Natural killer cell treated with Interleukin-12 subunit alpha and Interleukin-12 subunit beta and Interleukin-15 and Interleukin-18, amount 100 ng/mL, for 72 hours (primary cell): ENCODE measurements at regions not wholly inside any gene's neighbourhood (a gene's known extent, or its start where the extent isn't known, plus 50 kb on each side); places are given as distances from the start of the nearest gene placed in this dataset.
"Not testable (repeated sequence)": the region's sequence is repeated elsewhere in the genome, so short reads cannot be mapped to it uniquely, and the experiment has no call there.

Experiments used
- ATAC-seq, 2 donors: fragments of 150-1000 bp; cut with Tn5 transposase in 1 of 2; sonication (Bioruptor Pico), chemical (Tn5 transposase) in 1 of 2; 2 replicates each; pipeline ENCODE4 v1.10.0; 2021
- DNase-seq: peaks from one replicate; pipeline ENCODE4 v3.0.0; 2022; ENCODE audit warnings: low spot score
- H3K27ac Mint-ChIP-seq, 2 donors: 1 replicate in 1 of 2; 2 replicates in 1 of 2; pipeline ENCODE4 v1.8.0; 2022; ENCODE audit warnings: mixed read lengths in 2 of 2, mild to moderate bottlenecking in 1 of 2, moderate library complexity in 1 of 2
- H3K27me3 Mint-ChIP-seq, 2 donors: 1 replicate in 1 of 2; 2 replicates in 1 of 2; pipeline ENCODE4 v1.8.0; 2022; ENCODE audit warnings: mixed read lengths in 2 of 2
- H3K36me3 Mint-ChIP-seq: one replicate; pipeline ENCODE4 v1.8.0; 2022; ENCODE audit warnings: mixed read lengths
- H3K4me1 Mint-ChIP-seq, 2 donors: 1 replicate in 1 of 2; 2 replicates in 1 of 2; pipeline ENCODE4 v1.8.0; 2022; ENCODE audit warnings: low read depth in 2 of 2, mixed read lengths in 2 of 2, mild to moderate bottlenecking in 1 of 2
- H3K4me3 Mint-ChIP-seq: one replicate; pipeline ENCODE4 v1.8.0; 2022; ENCODE audit warnings: mixed read lengths
- H3K9me3 Mint-ChIP-seq: 2 replicates; pipeline ENCODE4 v1.8.0; 2022; ENCODE audit warnings: mixed read lengths

- Mint-ChIP-seq H3K9me3 (no peaks in the 10 kb centered on the region), H3K4me1 (no peaks in the 10 kb centered on the region), H3K27me3 (peaks cover 11 to 18% of the 10 kb centered on the region in 2 donors), H3K36me3 (no peaks in the 10 kb centered on the region), H3K4me3 (no peak overlapping the region), H3K27ac (no peak overlapping the region)
- DNase-seq (no peak), ATAC-seq (no peak)
These were observed 189.2 kb upstream of the NR4A3 start for GRCh38 chr9:99632349-99633038.

GRCh38 chr9:99633265-99633664 lies 188.4 kb upstream of the NR4A3 start:
- no peak overlapping the region for H3K27ac Mint-ChIP-seq
- no peaks in the 10 kb centered on the region for H3K36me3 Mint-ChIP-seq
- no peak for DNase-seq
- peaks cover 7 to 15% of the 10 kb centered on the region in 2 donors for H3K27me3 Mint-ChIP-seq
- H3K9me3 Mint-ChIP-seq, result no peaks in the 10 kb centered on the region
- H3K4me3 Mint-ChIP-seq, result no peak overlapping the region
- no peaks in the 10 kb centered on the region for H3K4me1 Mint-ChIP-seq
- ATAC-seq, result no peak

- Mint-ChIP-seq H3K36me3 (no peaks in the 10 kb centered on the region), H3K27me3 (peaks cover 9 to 10% of the 10 kb centered on the region in 2 donors), H3K4me1 (no peaks in the 10 kb centered on the region), H3K27ac (no peak overlapping the region), H3K9me3 (no peaks in the 10 kb centered on the region), H3K4me3 (no peak overlapping the region)
- ATAC-seq (no peak), DNase-seq (no peak)
These were observed 187.5 kb upstream of the NR4A3 start for GRCh38 chr9:99634186-99634585.

GRCh38 chr9:99635032-99635431 lies 186.7 kb upstream of the NR4A3 start:
- Mint-ChIP-seq H3K36me3 (no peaks in the 10 kb centered on the region), H3K4me3 (no peak overlapping the region), H3K4me1 (no peaks in the 10 kb centered on the region), H3K27ac (no peak overlapping the region), H3K27me3 (peaks cover 9 to 10% of the 10 kb centered on the region in 2 donors), H3K9me3 (no peaks in the 10 kb centered on the region)
- ATAC-seq (no peak), DNase-seq (no peak)

GRCh38 chr9:99637641-99638040 lies 184.0 kb upstream of the NR4A3 start:
- H3K36me3 Mint-ChIP-seq, result peaks cover 6% of the 10 kb centered on the region
- no peak overlapping the region for H3K27ac Mint-ChIP-seq
- peaks cover 4% of the 10 kb centered on the region for H3K9me3 Mint-ChIP-seq
- no peaks in the 10 kb centered on the region for H3K4me1 Mint-ChIP-seq
- H3K4me3 Mint-ChIP-seq, result no peak overlapping the region
- H3K27me3 Mint-ChIP-seq, result peaks cover 11 to 19% of the 10 kb centered on the region in 2 donors
- ATAC-seq, result no peak
- no peak for DNase-seq

- no peak for ATAC-seq
- H3K36me3 Mint-ChIP-seq, result peaks cover 6% of the 10 kb centered on the region
- peaks cover 13 to 25% of the 10 kb centered on the region in 2 donors for H3K27me3 Mint-ChIP-seq
- H3K27ac Mint-ChIP-seq, result no peak overlapping the region
- H3K4me1 Mint-ChIP-seq, result no peaks in the 10 kb centered on the region
- no peak overlapping the region for H3K4me3 Mint-ChIP-seq
- no peak for DNase-seq
- peaks cover 4% of the 10 kb centered on the region for H3K9me3 Mint-ChIP-seq
These were observed 182.7 kb upstream of the NR4A3 start for GRCh38 chr9:99638971-99639370.

GRCh38 chr9:99647604-99648003 lies 174.1 kb upstream of the NR4A3 start:
- H3K27ac Mint-ChIP-seq, result no peak overlapping the region
- H3K9me3 Mint-ChIP-seq, result peaks cover 8% of the 10 kb centered on the region
- no peak for DNase-seq
- no peak for ATAC-seq
- H3K27me3 Mint-ChIP-seq, result peaks cover 8 to 27% of the 10 kb centered on the region in 2 donors
- H3K4me3 Mint-ChIP-seq, result no peak overlapping the region
- H3K4me1 Mint-ChIP-seq, result no peaks in the 10 kb centered on the region
- H3K36me3 Mint-ChIP-seq, result peaks cover 12% of the 10 kb centered on the region

- H3K27ac Mint-ChIP-seq, result no peak overlapping the region
- H3K4me1 Mint-ChIP-seq, result no peaks in the 10 kb centered on the region
- H3K36me3 Mint-ChIP-seq, result peaks cover 21% of the 10 kb centered on the region
- no peak for DNase-seq
- H3K4me3 Mint-ChIP-seq, result no peak overlapping the region
- H3K9me3 Mint-ChIP-seq, result peaks cover 22% of the 10 kb centered on the region
- H3K27me3 Mint-ChIP-seq, result peaks cover 8 to 26% of the 10 kb centered on the region in 2 donors
- peak; percentile 20 to 48 for ATAC-seq
These were observed 171.4 kb upstream of the NR4A3 start for GRCh38 chr9:99650187-99650874.

- DNase-seq, result no peak
- Mint-ChIP-seq H3K27ac (no peak overlapping the region), H3K36me3 (no peaks in the 10 kb centered on the region), H3K4me1 (peaks cover 0 to 3% of the 10 kb centered on the region in 2 donors), H3K27me3 (peaks cover 18 to 47% of the 10 kb centered on the region in 2 donors), H3K9me3 (no peaks in the 10 kb centered on the region), H3K4me3 (no peak overlapping the region)
- no peak for ATAC-seq
These were observed 161.5 kb upstream of the NR4A3 start for GRCh38 chr9:99660191-99660636.

- H3K4me3 Mint-ChIP-seq, result no peak overlapping the region
- no peaks in the 10 kb centered on the region for H3K36me3 Mint-ChIP-seq
- peaks cover 5 to 7% of the 10 kb centered on the region in 2 donors for H3K4me1 Mint-ChIP-seq
- DNase-seq, result no peak
- H3K9me3 Mint-ChIP-seq, result no peaks in the 10 kb centered on the region
- H3K27me3 Mint-ChIP-seq, result peaks cover 18 to 37% of the 10 kb centered on the region in 2 donors
- H3K27ac Mint-ChIP-seq, result no peak overlapping the region
- no peak for ATAC-seq
These were observed 158.4 kb upstream of the NR4A3 start for GRCh38 chr9:99663297-99663696.

GRCh38 chr9:99663856-99664255 lies 157.8 kb upstream of the NR4A3 start:
- peaks cover 5 to 7% of the 10 kb centered on the region in 2 donors for H3K4me1 Mint-ChIP-seq
- no peaks in the 10 kb centered on the region for H3K9me3 Mint-ChIP-seq
- DNase-seq (no peak), ATAC-seq (no peak)
- no peaks in the 10 kb centered on the region for H3K36me3 Mint-ChIP-seq
- H3K27me3 Mint-ChIP-seq, result peaks cover 17 to 34% of the 10 kb centered on the region in 2 donors
- H3K4me3 Mint-ChIP-seq, result no peak overlapping the region
- H3K27ac Mint-ChIP-seq, result no peak overlapping the region

GRCh38 chr9:99666571-99666970 lies 155.1 kb upstream of the NR4A3 start:
- Mint-ChIP-seq H3K4me3 (no peak overlapping the region), H3K27ac (no peak overlapping the region), H3K36me3 (no peaks in the 10 kb centered on the region), H3K27me3 (peaks cover 19 to 38% of the 10 kb centered on the region in 2 donors), H3K9me3 (no peaks in the 10 kb centered on the region), H3K4me1 (peaks cover 4 to 5% of the 10 kb centered on the region in 2 donors)
- DNase-seq (no peak), ATAC-seq (no peak)

- peaks cover 10 to 25% of the 10 kb centered on the region in 2 donors for H3K27me3 Mint-ChIP-seq
- not testable (repeated sequence) for H3K36me3 Mint-ChIP-seq, H3K4me3 Mint-ChIP-seq, DNase-seq, H3K27ac Mint-ChIP-seq, H3K9me3 Mint-ChIP-seq, ATAC-seq, H3K4me1 Mint-ChIP-seq
These were observed 150.8 kb upstream of the NR4A3 start for GRCh38 chr9:99670886-99671285.

- DNase-seq (no peak), ATAC-seq (no peak)
- peaks cover 10% of the 10 kb centered on the region for H3K36me3 Mint-ChIP-seq
- no peaks in the 10 kb centered on the region for H3K4me1 Mint-ChIP-seq
- H3K9me3 Mint-ChIP-seq, result peaks cover 1% of the 10 kb centered on the region
- H3K27ac Mint-ChIP-seq, result no peak overlapping the region
- peaks cover 2 to 8% of the 10 kb centered on the region in 2 donors for H3K27me3 Mint-ChIP-seq
- no peak overlapping the region for H3K4me3 Mint-ChIP-seq
These were observed 144.4 kb upstream of the NR4A3 start for GRCh38 chr9:99677281-99677680.
